GM18907 (cell line): ENCODE measurements at regions not wholly inside any gene's neighbourhood (a gene's known extent, or its start where the extent isn't known, plus 50 kb on each side); places are given as distances from the start of the nearest gene placed in this dataset.

Source experiments
- ATAC-seq: cut with Tn5 transposase; IDR thresholded peaks from one replicate; pipeline ENCODE4 v1.9.1; 2021; ENCODE audit warnings: mild to moderate bottlenecking, moderate library complexity; ENCODE audit not compliant: unreplicated experiment

DNA sequence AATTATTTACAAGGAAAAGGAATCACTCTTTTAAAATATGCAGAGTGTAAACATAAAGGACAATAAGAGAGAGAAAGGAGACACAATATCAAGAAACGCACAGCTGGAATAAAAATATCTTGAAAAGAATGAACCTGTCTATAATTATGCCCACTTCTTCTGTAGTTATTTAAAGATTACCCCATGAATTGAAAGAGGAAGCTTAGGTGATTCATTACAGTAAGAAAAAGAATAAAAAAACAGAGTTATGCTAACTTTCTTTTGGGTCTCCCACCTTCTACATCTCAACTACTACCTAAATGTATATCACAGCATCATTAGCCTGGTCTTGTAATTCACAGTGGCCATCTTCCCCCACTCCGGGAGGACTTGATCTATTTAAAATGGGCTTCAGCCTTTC lies 182.1 kb downstream of the MRPL39 start:
- no peak for ATAC-seq

DNA sequence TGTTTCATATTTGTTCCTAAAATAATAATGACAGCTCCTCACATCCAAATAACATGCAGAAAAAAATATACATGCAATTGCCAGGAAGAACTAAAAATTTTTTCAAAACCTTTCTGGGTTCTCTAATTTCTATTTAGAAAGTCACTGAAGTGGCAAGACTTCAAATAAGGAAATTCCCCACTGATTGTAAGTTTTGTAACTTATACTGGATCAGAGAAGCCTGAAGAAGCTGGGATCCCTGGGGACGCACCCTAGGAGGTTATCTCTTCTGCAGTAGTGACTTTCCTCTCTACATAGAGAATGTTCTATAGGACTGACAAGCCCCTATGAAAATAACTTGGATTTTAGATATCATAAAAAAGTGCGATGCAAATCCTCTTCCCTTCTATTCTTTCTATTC lies 182.6 kb downstream of the MRPL39 start:
- ATAC-seq: no peak

DNA sequence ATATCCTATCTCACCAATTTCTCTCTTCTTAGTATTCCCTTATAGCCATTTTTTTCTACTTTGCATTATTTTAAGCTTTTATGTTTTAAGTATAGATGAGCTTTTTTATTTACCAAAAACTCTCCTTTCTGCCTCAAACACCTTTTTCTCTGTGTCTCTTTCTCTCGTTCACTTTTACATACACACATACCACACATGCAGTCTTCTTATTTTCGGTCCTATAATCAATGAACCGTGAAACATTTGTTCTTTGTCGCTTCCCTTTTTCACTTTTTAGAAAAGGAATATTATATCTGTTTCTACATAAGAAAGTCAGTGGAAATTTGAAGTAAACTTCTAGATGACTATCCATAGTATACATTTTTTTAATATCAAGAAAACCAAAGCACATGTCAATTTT lies 183.2 kb downstream of the MRPL39 start:
- ATAC-seq: no peak

DNA sequence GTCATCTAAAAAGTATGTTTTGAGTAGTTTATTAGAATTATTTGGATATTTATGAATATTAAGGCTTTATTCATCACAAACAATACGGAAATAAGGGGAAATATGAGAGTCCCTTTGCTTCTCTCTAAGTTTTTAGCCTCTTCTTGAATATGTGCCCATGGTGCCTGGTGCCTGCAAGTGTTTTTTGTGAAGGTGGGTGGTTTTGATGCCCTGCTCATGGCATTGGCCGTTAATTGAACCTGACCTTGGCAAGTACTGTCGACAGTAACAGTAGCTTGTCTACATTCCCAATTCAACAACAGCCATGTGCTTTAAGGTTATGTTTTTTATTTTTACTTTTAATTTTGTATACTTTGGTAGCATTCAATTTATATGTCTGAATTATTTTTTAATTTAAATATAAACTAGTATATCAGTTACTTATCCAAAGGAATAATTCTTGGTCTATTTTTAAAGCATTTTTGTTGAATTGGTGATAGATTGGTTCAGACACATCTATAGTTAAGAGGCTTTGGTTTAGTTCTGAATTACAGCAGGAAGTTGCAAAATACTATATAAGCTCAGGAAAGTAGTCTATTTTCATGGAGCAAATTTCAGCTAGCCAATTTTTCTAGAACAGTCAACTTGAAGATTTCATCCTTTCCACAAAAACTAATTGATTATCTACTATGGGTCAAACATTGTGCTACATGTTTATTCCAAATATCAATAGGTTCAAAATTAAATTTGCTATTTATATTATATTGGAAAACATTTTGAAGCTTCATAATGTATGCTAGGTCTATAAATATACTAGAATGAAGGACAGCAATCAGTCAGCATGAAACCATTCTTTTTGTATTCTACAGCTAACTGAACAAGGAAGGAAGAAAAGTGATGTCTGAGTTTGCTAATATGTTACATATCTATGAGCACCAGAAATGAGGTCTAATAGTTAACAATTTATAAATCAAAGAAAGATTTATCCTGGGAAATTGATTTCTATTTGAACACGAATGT lies 184.4 kb downstream of the MRPL39 start:
- no peak for ATAC-seq

DNA sequence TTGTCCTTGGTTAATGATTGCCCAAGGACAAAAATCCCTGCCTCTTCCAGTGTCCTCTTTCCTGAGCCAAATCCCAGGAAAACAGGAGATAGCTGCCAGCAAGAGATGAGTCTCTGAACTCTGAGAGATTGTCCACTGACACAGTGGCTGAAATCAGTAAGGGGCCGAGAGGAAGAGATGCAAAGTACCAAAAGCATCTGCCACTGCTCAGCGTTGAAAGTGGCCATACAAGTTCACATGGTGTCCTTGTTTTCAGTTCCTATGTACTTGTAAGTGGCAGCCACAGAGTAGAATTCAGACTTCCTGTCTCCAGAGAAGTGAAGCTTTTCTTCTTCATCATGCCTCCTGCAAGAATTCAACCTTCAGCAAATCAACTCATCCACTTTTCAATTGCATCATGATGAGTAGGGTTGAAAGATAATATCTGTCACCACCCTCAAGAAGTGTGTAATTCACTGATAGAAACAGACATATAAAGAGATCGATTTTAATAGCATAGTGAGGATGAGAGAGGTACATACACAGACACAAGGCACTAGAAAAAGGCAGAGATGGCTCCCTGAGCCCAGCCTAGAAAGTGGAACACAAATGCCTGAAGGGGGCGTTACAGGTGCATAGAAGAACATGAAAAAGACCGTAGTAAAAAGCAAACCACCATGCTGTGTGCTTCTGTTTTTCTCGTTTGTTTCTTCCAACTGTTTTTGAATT lies 185.8 kb downstream of the MRPL39 start:
- ATAC-seq: peak; percentile 74

DNA sequence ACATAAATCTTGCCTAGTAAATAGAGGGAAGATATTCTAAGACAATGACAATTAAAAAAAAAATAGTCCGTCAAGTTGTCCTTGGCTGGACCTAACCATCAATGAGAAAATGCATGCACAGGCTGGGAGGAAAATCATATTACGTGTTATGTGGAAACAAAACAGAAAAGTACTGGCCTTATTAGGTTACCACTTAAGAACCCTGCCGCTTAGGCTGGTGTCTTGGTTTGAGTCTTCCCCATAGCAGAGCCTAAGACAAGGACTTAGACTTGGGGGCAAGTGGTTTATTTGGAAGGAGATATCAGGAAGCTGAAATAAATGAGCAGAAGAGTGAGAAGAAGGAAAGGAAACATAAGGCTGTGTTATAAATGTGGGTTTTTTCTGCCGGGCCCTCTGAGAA lies 186.4 kb downstream of the MRPL39 start:
- no peak for ATAC-seq

DNA sequence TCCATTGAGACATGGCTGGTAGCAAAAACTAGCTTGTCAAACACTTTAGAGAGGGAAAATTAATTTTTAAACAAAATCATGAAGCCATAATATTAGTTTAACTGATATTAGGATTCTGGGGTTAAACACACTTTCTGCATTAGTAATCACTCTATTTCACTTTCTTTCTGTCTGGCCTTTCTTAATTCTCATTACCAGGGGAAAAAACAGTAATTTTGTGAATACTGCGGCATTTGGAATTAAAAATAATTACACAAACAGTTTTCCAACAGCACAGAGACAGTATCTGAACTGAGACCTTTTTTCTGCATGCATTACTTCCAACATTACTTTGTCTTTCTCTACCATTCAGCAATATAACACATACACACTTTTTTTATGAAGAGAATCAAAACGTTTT lies 190.6 kb downstream of the MRPL39 start:
- ATAC-seq: no peak

DNA sequence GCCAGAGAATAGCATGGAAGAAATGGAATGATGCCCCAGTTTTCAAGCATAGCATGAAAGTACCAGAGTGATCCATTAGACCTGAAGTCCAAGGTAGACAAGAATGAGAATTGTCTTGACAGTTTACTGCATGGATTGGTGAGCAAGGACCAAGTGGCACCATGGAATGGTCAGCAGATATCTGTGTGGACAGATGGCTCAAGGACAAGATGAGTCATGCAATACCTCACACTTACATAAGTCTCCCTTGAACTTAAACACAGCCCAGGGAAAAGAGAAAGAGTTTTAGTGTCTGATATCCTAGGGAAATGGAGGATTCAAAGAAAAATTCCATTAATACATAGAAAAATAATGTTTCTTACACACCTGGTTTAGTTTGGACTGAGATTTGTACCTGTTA lies 195.2 kb downstream of the MRPL39 start:
- ATAC-seq: no peak

DNA sequence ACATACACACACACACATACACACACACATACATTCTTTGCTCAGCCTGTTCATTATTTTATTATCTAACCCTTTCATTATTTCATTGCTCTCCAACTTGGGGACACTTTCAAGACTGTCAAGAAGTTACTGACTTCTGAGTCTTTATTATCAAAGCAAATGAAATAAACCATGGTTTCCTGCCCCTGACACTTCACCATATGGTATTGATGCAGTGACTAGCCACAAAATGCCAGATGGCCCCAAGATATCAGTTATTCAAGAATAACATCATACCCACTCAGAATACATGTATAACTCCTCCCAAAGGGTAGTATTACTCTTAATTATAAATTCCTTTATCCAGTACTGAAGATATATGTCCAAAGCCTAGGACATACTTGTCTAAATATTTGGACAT lies 197.3 kb downstream of the MRPL39 start:
- no peak for ATAC-seq

DNA sequence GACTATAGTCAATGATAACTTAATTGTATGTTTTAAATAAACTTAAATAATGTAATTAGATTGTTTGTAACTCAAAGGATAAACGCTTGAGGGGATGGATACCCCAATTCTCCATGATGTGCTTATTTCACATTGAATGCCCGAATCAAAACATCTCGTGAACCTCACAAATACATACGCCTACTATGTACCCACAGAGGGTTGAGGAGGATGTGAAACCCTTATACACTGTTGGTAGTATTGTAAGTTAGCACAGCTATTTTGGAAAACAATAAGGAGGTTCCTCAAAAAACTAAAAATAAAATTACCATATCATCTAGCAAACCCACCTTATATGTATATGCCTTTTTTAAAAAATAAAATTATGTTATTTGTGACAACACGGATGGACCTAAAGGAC lies 198.6 kb downstream of the MRPL39 start:
- no peak for ATAC-seq

DNA sequence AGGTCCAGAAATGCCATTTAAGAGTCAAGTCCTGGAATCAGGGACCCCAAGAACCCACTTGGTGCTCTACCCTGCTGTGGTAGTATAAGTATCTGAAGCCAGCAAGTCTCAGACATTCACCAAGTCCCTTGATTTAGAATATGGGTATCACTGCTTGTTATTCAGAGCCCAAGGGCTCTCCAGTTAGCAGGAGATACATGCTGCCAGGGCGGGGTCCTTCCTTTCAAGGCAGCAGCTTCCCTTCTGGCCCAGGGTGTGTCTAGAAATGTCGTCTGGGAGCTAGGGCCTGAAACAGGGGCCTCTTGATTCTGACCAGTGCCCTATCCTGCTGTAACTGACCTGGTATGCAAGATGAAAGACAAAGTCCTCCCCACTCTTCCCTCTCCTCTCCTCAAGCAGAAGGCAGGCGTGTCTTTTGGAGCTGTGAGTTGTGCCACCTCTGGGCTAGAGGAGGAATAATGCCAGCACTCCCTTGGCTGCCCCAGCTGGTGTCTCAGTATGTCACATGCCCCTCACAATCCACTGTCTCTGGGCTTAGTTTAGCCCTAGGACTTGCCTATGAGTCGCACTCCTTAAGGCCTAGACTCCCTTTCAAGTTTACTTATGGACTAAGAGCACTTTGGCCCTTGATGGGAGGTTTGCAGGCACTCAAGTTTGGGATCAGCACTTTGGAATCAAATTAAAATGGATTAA lies 200.2 kb downstream of the MRPL39 start:
- ATAC-seq: no peak

DNA sequence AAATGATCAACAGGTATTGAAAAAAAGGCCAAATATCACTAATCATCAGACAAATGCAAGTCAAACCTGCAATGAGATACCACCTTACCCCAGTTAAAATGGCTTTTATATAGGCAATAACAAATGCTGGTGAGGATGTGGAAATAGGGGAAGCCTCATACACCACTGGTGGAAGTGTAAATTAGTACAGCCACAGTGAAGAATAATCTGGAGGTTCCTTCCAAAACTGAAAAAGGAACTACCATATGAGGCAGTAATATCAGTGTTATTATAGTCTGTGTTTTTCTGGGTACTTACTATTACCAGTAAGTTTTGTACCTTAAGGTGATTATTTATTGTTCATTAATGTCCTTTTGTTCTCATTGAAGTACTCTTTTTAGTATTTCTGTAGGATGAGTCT lies 201.3 kb downstream of the MRPL39 start:
- no peak for ATAC-seq

DNA sequence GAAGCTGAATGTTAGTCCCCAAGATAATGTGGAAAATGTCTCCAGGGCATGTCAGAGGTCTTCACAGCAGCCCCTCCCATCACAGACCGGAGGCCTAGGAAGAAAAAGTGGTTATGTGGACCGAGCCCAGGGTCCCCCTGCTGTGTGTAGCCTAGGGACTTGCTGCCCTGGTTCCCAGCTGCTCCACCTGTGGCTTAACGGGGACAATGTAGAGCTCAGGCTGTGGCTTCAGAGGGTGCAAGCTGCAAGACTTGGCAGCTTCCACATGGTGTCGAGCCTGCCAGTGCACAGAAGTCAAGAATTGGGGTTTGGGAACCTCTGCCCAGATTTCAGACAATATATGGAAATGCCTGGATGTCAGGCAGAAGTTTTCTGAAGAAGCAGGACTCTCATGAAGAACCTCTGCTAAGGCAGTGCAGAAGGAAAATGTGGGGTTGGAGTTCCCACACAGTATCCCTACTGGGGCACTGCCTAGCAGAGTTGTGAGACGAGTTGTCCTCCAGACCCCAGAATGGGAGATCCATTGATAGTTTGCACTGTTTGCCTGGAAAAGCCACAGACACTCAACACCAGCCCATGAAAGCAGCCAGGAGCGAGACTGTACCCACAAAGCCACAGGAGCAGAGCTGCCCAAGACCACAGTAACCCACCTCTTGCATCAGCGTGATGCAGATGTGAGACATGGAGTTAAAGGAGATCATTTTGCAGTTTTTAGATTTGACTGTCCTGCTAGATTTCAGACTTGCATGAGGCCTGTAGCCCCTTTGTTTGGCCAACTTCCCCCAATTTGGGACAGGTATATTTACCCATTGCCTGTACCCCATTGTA lies 204.9 kb downstream of the MRPL39 start:
- ATAC-seq: no peak

DNA sequence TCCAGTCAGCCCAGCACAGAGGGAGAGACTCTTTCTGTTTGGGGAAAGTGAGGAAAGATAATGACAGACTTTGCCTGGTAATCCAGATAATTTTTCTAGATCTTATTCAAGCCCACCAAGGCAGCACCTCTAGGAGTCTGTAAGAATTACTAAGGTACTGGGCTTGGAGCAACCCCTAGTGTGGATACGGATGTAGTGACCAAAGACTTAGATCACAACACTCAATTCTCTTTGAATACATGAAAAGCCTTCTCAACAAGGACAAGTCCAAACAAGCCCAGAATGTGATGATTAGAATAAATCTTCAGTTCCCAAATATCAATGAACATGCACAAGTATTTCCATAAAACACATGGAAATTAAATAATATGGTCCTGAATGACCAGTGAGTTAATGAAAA lies 206.9 kb downstream of the MRPL39 start:
- ATAC-seq: no peak

DNA sequence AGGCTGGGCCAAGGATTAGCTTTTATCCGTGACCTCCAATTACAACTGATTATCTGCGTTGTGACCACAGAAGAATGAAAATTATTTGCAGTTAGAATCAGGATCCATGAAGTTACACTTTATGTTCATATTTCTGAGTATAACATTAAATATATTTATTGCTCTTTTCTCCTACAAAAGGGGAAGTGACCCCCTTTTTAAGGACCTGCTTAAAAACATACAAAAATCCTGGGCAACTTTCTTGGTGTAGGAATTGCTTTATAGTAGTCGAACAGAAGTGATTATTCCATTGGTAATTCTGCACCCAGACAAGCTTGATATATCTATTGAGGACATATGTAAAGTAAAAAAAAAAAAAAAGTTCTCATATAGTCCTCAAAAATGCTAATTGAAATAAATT lies 208.7 kb downstream of the MRPL39 start:
- ATAC-seq: no peak

DNA sequence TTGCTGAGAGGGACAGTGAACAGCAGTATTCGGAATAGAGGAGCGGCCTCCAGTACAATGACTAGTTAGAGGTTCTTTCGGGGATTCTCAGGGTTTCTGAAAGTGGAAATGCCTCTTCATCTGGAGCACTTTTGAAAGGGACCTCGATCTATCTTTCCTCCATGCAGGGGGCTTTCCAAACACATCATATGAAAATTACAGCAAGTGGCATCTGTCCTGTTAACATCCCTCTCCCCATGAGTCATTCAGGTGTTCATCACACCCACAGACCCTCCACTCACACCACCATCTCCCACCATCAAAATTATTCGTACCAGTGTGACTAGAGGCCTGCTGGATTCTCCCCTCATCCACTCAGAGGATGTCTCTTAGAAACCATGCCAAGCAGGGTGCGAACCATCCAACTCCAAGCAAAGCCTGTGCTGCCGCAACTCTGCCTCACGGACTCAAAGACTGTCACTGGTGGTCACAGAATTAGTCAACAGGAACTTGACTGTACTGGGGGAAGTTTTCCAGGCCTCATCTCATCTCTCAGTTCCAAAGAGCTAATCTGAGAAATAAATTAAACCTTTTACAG lies 211.1 kb downstream of the MRPL39 start:
- peak; percentile 92 for ATAC-seq

DNA sequence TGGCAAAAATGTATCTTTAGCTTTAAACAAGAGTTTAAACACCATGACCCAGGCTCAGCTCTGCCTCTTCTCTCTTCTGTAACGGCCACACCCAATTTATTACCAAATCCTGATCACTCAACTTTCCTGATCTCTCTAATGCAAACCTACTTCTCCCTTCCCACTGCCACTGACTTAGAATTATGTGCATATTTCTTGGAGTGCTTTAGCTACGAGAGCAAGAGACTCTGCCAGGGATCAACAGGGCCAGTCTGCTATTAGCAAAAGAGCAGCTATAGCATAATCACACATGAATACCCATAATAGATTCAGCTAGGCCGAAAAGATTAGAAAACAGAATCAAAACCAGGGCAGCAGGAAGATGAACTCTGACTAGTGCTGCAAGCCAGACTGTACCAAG lies 215.5 kb downstream of the MRPL39 start:
- no peak for ATAC-seq

DNA sequence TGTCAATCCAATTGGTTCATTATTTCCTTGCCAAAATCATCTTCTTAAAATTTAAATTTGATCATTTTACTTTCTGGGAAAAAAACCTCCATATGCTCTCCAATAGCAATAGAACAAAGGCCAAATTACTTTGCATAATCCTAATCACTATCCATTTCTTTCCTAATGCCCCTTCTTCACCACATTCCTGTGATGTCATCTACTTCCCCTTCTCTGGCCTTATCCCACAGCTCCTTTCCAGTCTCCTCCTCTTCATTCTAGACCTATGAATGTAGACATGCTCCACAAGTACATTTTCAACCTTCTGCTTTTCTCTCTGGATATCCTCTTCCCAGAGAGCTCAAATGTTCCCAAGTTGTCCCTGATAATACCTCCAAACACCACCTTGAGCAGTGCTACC lies 216.6 kb downstream of the MRPL39 start:
- ATAC-seq: no peak

DNA sequence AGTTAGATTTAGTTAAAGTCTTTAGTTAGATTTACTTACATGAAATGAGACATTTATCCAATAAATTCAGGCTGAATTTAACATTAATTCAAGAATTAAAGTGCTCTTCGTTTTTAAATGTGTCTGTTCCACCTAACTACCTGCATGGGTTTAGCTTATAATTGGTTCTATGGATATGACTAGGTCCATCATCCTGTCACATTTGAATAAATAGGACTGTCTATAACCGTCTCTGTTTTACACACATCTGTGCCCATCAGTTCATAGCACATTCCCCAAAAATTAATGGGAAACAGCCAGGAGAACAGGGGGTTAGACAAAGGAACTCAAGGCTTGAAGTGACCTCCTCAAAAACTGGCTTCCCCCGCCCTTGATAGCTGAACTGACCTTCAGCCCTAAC lies 219.6 kb downstream of the MRPL39 start:
- ATAC-seq: peak; percentile 43

DNA sequence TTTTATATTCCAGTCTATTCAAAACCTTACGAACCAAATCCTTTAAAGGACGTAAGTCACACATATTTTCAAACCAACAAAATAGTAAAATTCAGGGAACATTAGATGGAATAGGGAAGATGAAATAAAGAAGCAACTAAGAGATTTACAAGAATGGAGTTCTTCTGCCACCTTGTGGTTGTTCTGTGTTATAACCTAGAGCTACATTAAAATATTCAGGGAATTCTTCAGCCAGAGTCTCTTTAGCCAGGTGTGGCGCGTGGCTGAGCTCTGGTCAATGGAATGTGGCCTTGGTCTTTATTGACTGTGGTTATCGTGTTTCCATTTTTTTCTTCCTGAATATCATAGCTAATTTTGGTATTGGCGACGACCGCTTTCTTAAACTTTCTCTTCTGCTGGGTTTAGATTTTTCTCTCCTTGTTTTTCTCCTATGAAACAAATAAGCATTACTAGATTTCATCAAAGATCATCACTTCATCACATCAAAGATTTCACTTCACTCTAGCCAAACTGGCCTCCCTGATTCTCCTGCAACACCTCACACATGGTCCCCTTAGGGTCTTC lies 221.3 kb downstream of the MRPL39 start:
- peak; percentile 49 for ATAC-seq
